ENCODE measurements at regions not wholly inside any gene's neighbourhood (a gene's known extent, or its start where the extent isn't known, plus 50 kb on each side); places are given as distances from the start of the nearest gene placed in this dataset.

DNA sequence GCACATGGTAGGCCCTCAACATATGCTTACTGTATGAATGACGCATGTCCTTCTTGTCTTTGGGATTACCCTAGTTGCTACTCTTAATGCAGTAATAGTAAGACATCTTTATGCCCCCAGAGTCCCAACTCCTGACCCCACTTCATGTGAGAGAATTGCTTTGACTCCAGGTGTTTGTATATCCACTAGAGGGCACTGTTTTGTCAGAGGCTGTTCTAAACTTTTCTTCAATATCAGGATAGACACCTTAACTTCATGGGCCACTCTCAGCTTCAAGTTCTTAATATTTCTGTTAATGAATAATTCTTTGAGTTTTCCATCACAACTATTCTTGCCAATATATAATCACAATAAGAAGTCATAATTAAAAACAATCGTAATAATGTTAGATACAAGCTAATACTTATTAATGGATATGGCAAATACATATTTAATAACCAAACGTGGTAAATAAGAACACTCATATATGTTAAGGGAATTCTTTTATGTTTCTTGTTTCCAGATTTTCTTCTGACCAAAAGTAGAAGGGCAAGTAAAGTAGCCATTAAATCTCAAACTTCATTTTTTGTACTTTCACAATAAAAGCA lies 337.2 kb upstream of the DNAJC19 start:
- no peak for TF ChIP-seq POLR2AphosphoS5 (IDR thresholded peaks at IDR 0.05; ENCODE audit: low read depth, low read length)
- TF ChIP-seq POLR2A (IDR thresholded peaks at IDR 0.05; ENCODE audit: low read depth, low read length), result no peak
- no peak for TF ChIP-seq TAF1 (IDR thresholded peaks at IDR 0.05; ENCODE audit: borderline replicate concordance, low read depth, low read length)
